GM23338 (cell line): ENCODE measurements at regions not wholly inside any gene's neighbourhood (a gene's known extent, or its start where the extent isn't known, plus 50 kb on each side); places are given as distances from the start of the nearest gene placed in this dataset.

Experiments
- ATAC-seq: fragments of 200-7000 bp; cut with Tn5 transposase; 3 replicates; pipeline ENCODE4 v1.9.1; 2020
- DNase-seq: peaks from one replicate; pipeline ENCODE4 v3.0.0-alpha.2; 2015; ENCODE audit warnings: low spot score
- H2AFZ ChIP-seq: fragments of 200-600 bp; sonication (generic); 2 replicates; pipeline ENCODE4 v1.8.0; 2016; ENCODE audit warnings: antibody characterized with exemption, mild to moderate bottlenecking, moderate library complexity
- H3F3A ChIP-seq: fragments of 200-600 bp; sonication (generic); replicated peaks from 2 replicates; pipeline ENCODE4 v1.8.0; 2017; ENCODE audit warnings: antibody characterized with exemption, mixed run types, low read depth
- H3K27ac ChIP-seq: fragments of 200-600 bp; sonication (generic); 2 replicates; pipeline ENCODE4 v1.6.1; 2016; ENCODE audit warnings: low read depth
- H3K27me3 ChIP-seq: fragments of 200-600 bp; sonication (generic); 2 replicates; pipeline ENCODE4 v1.8.0; 2016; ENCODE audit warnings: mild to moderate bottlenecking, mixed run types, moderate library complexity; ENCODE audit not compliant: insufficient read depth
- H3K36me3 ChIP-seq: fragments of 200-600 bp; sonication (generic); 2 replicates; pipeline ENCODE4 v1.8.0; 2016; ENCODE audit warnings: mild to moderate bottlenecking; ENCODE audit not compliant: insufficient read depth
- H3K4me1 ChIP-seq: fragments of 200-600 bp; sonication (generic); 2 replicates; pipeline ENCODE4 v1.8.0; 2016; ENCODE audit warnings: mild to moderate bottlenecking, moderate library complexity; ENCODE audit not compliant: insufficient read depth
- H3K4me2 ChIP-seq: fragments of 200-600 bp; sonication (generic); 2 replicates; pipeline ENCODE4 v1.7.1; 2017; ENCODE audit warnings: mixed run types
- H3K4me3 ChIP-seq: fragments of 200-600 bp; sonication (generic); 2 replicates; pipeline ENCODE4 v1.6.1; 2016; ENCODE audit warnings: mixed run types
- H3K79me2 ChIP-seq: fragments of 200-600 bp; sonication (generic); replicated peaks from 2 replicates; pipeline ENCODE4 v1.8.0; 2017; ENCODE audit warnings: mild to moderate bottlenecking; ENCODE audit not compliant: insufficient read depth
- H3K9me2 ChIP-seq: fragments of 200-600 bp; sonication (generic); 2 replicates; pipeline ENCODE4 v1.8.0; 2017; ENCODE audit not compliant: insufficient read depth
- H4K20me1 ChIP-seq: fragments of 200-600 bp; sonication (generic); replicated peaks from 2 replicates; pipeline ENCODE4 v1.8.0; 2017; ENCODE audit warnings: mild to moderate bottlenecking; ENCODE audit not compliant: insufficient read depth
- H3K27ac Mint-ChIP-seq: 2 replicates; pipeline ENCODE4 v1.8.0; 2020; ENCODE audit warnings: inconsistent platforms, mild to moderate bottlenecking, moderate library complexity, mixed read lengths
- H3K27me3 Mint-ChIP-seq: 3 replicates; pipeline ENCODE4 v1.8.0; 2022; ENCODE audit warnings: low read depth, mild to moderate bottlenecking, moderate library complexity, mixed read lengths, inconsistent platforms; ENCODE audit not compliant: insufficient read depth, poor library complexity
- H3K36me3 Mint-ChIP-seq: 3 replicates; pipeline ENCODE4 v1.8.0; 2021; ENCODE audit warnings: low read depth, mild to moderate bottlenecking, inconsistent platforms, moderate library complexity, mixed read lengths
- H3K4me1 Mint-ChIP-seq: 3 replicates; pipeline ENCODE4 v1.8.0; 2020; ENCODE audit warnings: mild to moderate bottlenecking, inconsistent platforms, mixed read lengths
- H3K4me3 Mint-ChIP-seq: 3 replicates; pipeline ENCODE4 v1.8.0; 2021; ENCODE audit warnings: moderate library complexity, mild to moderate bottlenecking, inconsistent platforms, mixed read lengths
- H3K9me3 Mint-ChIP-seq: 3 replicates; pipeline ENCODE4 v1.8.0; 2020; ENCODE audit warnings: moderate library complexity, mild to moderate bottlenecking, inconsistent platforms, mixed read lengths
- EZH2phosphoT487 ChIP-seq: fragments of 200-600 bp; sonication (generic); IDR thresholded peaks from one replicate; pipeline ENCODE4 v1.8.1; 2018; ENCODE audit warnings: antibody characterized with exemption; ENCODE audit not compliant: unreplicated experiment
- JUNB ChIP-seq: IDR thresholded peaks from one replicate; pipeline ENCODE4 v1.6.1; 2016; ENCODE audit warnings: antibody characterized with exemption; ENCODE audit not compliant: unreplicated experiment
- NANOG ChIP-seq: IDR thresholded peaks from 2 replicates; pipeline ENCODE4 v1.6.1; 2016; ENCODE audit warnings: antibody characterized with exemption, borderline replicate concordance
- ZNF331 ChIP-seq: fragments of 250-450 bp; sonication (Bioruptor Pico); IDR thresholded peaks from 2 replicates; pipeline ENCODE4 v1.5.0; 2020; ENCODE audit warnings: low read depth, mild to moderate bottlenecking, moderate library complexity
- ZNF462 ChIP-seq: fragments of 250-450 bp; sonication (Bioruptor Pico); IDR thresholded peaks from 2 replicates; pipeline ENCODE4 v1.5.0; 2020; ENCODE audit warnings: mild to moderate bottlenecking, moderate library complexity

- DNase-seq (no peak), ATAC-seq (no peak)
- TF ChIP-seq JUNB (no peak), ZNF462 (CRISPR knock-in tag) (no peak), ZNF331 (CRISPR knock-in tag) (no peak), NANOG (no peak), EZH2phosphoT487 (no peak)
- H3K36me3 ChIP-seq, result no peaks in the 10 kb centered on the region
- no peak overlapping the region for H3K27ac ChIP-seq
- no peak overlapping the region for H3K4me3 Mint-ChIP-seq
- H3K4me1 ChIP-seq, result no peaks in the 10 kb centered on the region
- H4K20me1 ChIP-seq, result no peaks in the 10 kb centered on the region
- no peaks in the 10 kb centered on the region for H3K79me2 ChIP-seq
- no peak overlapping the region for H3K4me3 ChIP-seq
- H3K9me2 ChIP-seq, result no peaks in the 10 kb centered on the region
- no peak overlapping the region for H2AFZ ChIP-seq
- H3K4me2 ChIP-seq, result no peak overlapping the region
- no peaks in the 10 kb centered on the region for H3K27me3 ChIP-seq
- H3K27me3 Mint-ChIP-seq, result no peaks in the 10 kb centered on the region
- peaks cover 8% of the 10 kb centered on the region; the same call in 2 of the 3 replicates for H3K4me1 Mint-ChIP-seq
- H3K36me3 Mint-ChIP-seq, result no peaks in the 10 kb centered on the region
- H3K27ac Mint-ChIP-seq, result no peak overlapping the region
- no peaks in the 10 kb centered on the region for H3F3A ChIP-seq
- H3K9me3 Mint-ChIP-seq, result no peaks in the 10 kb centered on the region
These were observed 113.6 kb downstream of the GLUD2 start for GRCh38 chrX:121160987-121161386.

DNA sequence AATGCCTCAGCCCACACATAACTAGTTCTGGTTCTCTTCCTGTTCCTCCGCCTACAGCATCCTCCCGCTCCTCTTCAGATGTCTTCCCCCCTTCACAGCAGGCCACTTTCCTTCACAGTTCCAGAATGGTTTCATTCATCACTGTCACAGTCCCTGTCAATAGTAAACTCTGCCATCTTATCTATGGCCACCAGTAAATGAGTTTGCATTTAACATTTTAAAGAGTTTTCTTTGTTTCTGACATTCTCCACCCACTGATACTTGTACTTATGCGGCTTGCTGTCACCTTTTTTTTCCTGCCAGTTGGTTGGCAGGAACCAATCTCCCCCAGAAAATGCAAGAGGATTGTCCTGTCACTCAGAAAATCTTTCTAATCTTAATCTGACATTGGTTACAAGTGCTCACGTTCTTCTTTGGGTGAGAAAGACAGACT, 114.1 kb downstream of the GLUD2 start:
- peaks cover 8% of the 10 kb centered on the region; the same call in 2 of the 3 replicates for H3K4me1 Mint-ChIP-seq
- H3K36me3 Mint-ChIP-seq, result no peaks in the 10 kb centered on the region
- DNase-seq, result peak; percentile 0
- no peaks in the 10 kb centered on the region for H3F3A ChIP-seq
- no peak overlapping the region for H3K4me3 ChIP-seq
- no peak overlapping the region for H3K4me2 ChIP-seq
- H3K36me3 ChIP-seq, result no peaks in the 10 kb centered on the region
- no peaks in the 10 kb centered on the region for H3K27me3 Mint-ChIP-seq
- H3K27me3 ChIP-seq, result no peaks in the 10 kb centered on the region
- H3K27ac ChIP-seq, result no peak overlapping the region
- no peak overlapping the region for H2AFZ ChIP-seq
- no peaks in the 10 kb centered on the region for H3K9me2 ChIP-seq
- ATAC-seq, result no peak
- H3K79me2 ChIP-seq, result no peaks in the 10 kb centered on the region
- TF ChIP-seq EZH2phosphoT487 (no peak), NANOG (no peak), ZNF462 (CRISPR knock-in tag) (no peak)
- H4K20me1 ChIP-seq, result no peaks in the 10 kb centered on the region
- no peaks in the 10 kb centered on the region for H3K9me3 Mint-ChIP-seq
- H3K4me3 Mint-ChIP-seq, result no peak overlapping the region
- H3K27ac Mint-ChIP-seq, result no peak overlapping the region
- no peaks in the 10 kb centered on the region for H3K4me1 ChIP-seq
